ENCODE measurements at regions not wholly inside any gene's neighbourhood (a gene's known extent, or its start where the extent isn't known, plus 50 kb on each side); places are given as distances from the start of the nearest gene placed in this dataset.

DNA sequence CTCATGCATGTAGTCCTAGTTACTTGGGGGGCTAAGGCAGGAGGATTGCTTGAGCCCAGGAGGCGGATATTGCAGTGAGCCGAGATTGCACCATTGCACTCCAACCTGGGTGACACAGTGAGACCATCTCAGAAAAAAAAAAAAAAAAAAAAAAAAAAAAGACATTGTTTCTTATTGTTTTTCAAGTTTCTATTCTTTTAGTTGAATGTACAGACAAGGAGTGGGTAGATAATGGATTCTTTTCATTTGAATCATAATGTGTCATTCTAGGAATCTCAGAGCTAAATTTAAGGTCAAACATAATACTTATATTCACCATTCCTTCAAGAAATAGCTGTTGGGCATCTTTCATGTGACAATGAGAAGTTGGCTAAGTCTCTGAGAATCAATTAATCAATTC, 157.0 kb upstream of the C21orf91 start:
- Histone ChIP-seq H3K23ac (ENCODE audit: insufficient read length) (no peak overlapping the region), H3K18ac (ENCODE audit: extremely low read depth, low read length) (no peak overlapping the region), H3K79me1 (ENCODE audit: low read depth, low read length) (no peaks in the 10 kb centered on the region), H3K4me2 (ENCODE audit: insufficient read depth in 1 of 2, low read depth in 2 of 2, low read length in 2 of 2) (no peak overlapping the region), H3K4me3 (ENCODE audit: extremely low read depth in 1 of 4, insufficient read depth in 2 of 4, low read depth in 3 of 4, low read length in 4 of 4) (no peak overlapping the region), H4K5ac (ENCODE audit: insufficient read length, low read depth, low read length) (no peak overlapping the region), H3K27me3 (replicated peaks in 1 of 4; ENCODE audit: control insufficient read depth in 3 of 4, extremely low read depth in 1 of 4, insufficient read depth in 3 of 4, low read length in 3 of 4) (no peaks in the 10 kb centered on the region), H3K9me3 (ENCODE audit: insufficient read depth in 2 of 2, low read depth in 1 of 2, low read length in 1 of 2) (peaks cover 0 to 7% of the 10 kb centered on the region in 2 experiments; a peak in 1 of 4 replicates), H3K79me2 (ENCODE audit: control insufficient read depth in 1 of 2, insufficient read depth in 2 of 2, low read length in 2 of 2) (no peaks in the 10 kb centered on the region), H3K56ac (replicated peaks; ENCODE audit: insufficient read length, low read depth, low read length) (no peak overlapping the region), H4K20me1 (replicated peaks in 1 of 2; ENCODE audit: control insufficient read depth in 1 of 2, insufficient read depth in 2 of 2, low read length in 2 of 2) (no peaks in the 10 kb centered on the region), H3K23me2 (ENCODE audit: low read depth, low read length) (no peaks in the 10 kb centered on the region), H2AK5ac (ENCODE audit: low read depth, low read length) (no peak overlapping the region), H4K8ac (ENCODE audit: extremely low read depth, insufficient read depth, low read length) (no peak overlapping the region), H3K4ac (replicated peaks; ENCODE audit: insufficient read length, low read depth, low read length) (no peak overlapping the region), H2BK15ac (ENCODE audit: low read length) (no peak overlapping the region), H2BK120ac (replicated peaks; ENCODE audit: low read depth, low read length) (no peak overlapping the region), H2BK12ac (ENCODE audit: low read depth, low read length) (no peak overlapping the region), H3K4me1 (replicated peaks in 1 of 4; ENCODE audit: control insufficient read depth in 3 of 4, insufficient read depth in 4 of 4, low read length in 3 of 4) (no peaks in the 10 kb centered on the region), H2BK5ac (ENCODE audit: low read depth, low read length) (no peak overlapping the region), H3K14ac (ENCODE audit: insufficient read length) (no peak overlapping the region), H2BK20ac (ENCODE audit: low read length) (no peak overlapping the region), H3K27ac (ENCODE audit: low read depth, low read length) (no peak overlapping the region), H3K9ac (replicated peaks in 1 of 4; ENCODE audit: extremely low read depth in 1 of 4, low read depth in 3 of 4, low read length in 3 of 4) (no peak overlapping the region), H4K91ac (replicated peaks; ENCODE audit: insufficient read length, low read length) (no peak overlapping the region), H3K36me3 (ENCODE audit: control insufficient read depth in 2 of 4, insufficient read depth in 4 of 4, low read length in 3 of 4) (no peaks in the 10 kb centered on the region), H2AFZ (ENCODE audit: low read length) (no peak overlapping the region)
- ChIA-PET POLR2A (ENCODE audit: partially characterized antibody) (no interaction called here), CTCF (ENCODE audit: partially characterized antibody) (no interaction called here)
- TF ChIP-seq POLR2AphosphoS5 (IDR thresholded peaks at IDR 0.05; ENCODE audit: low read depth, low read length) (no peak), MAX (IDR thresholded peaks at IDR 0.05) (no peak), NRF1 (IDR thresholded peaks at IDR 0.05; ENCODE audit: low read depth, low read length) (no peak), CEBPB (IDR thresholded peaks at IDR 0.05; ENCODE audit: low read depth, low read length) (no peak), BCL11A (IDR thresholded peaks at IDR 0.05; ENCODE audit: low read depth in 2 of 2, low read length in 2 of 2) (no peak), CBX5 (IDR thresholded peaks at IDR 0.05; ENCODE audit: low read depth, low read length) (no peak), USF2 (IDR thresholded peaks at IDR 0.05; ENCODE audit: low read length) (no peak), POLR2A (IDR thresholded peaks at IDR 0.05; ENCODE audit: control extremely low read depth in 1 of 2, low read depth in 2 of 2, low read length in 2 of 2) (no peak), CHD2 (IDR thresholded peaks at IDR 0.05; ENCODE audit: low read length) (no peak), ASH2L (IDR thresholded peaks at IDR 0.05; ENCODE audit: low read length) (no peak), JUND (IDR thresholded peaks at IDR 0.05; ENCODE audit: low read length) (no peak), BACH1 (IDR thresholded peaks at IDR 0.05; ENCODE audit: low read length) (no peak)
- TF ChIP-seq, protein P1, sequence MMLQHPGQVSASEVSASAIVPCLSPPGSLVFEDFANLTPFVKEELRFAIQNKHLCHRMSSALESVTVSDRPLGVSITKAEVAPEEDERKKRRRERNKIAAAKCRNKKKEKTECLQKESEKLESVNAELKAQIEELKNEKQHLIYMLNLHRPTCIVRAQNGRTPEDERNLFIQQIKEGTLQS (IDR thresholded peaks at IDR 0.05; ENCODE audit: insufficient read depth, low read depth, low read length): no peak
- 100% methylated on average over 2 of the region's 2 CpGs; no CpG with 5 or more reads in 1 of the 2 experiments for WGBS, 2 experiments (ENCODE audit: extremely low coverage in 1 of 2, insufficient coverage in 1 of 2, insufficient read length in 1 of 2, insufficient replicate concordance in 2 of 2, low coverage in 1 of 2, low lambda C conversion rate in 2 of 2, missing lambda C conversion rate in 1 of 2)
- DNase-seq (ENCODE audit: low read depth in 1 of 2, low spot score in 2 of 2) (no peak), FAIRE-seq (no peak)
